GM18858 (cell line): ENCODE measurements at regions not wholly inside any gene's neighbourhood (a gene's known extent, or its start where the extent isn't known, plus 50 kb on each side); places are given as distances from the start of the nearest gene placed in this dataset.
"Not testable (repeated sequence)": the region's sequence is repeated elsewhere in the genome, so short reads cannot be mapped to it uniquely, and the experiment has no call there.

Experiments used
- ATAC-seq: cut with Tn5 transposase; IDR thresholded peaks from one replicate; pipeline ENCODE4 v1.9.1; 2021; ENCODE audit not compliant: unreplicated experiment

- no peak for ATAC-seq
Observed at GRCh38 chr1:165147799-165148198, 208.7 kb downstream of the LMX1A start.

- ATAC-seq = peak; percentile 58
Observed at GRCh38 chr1:165144757-165145397, 211.6 kb downstream of the LMX1A start.

DNA sequence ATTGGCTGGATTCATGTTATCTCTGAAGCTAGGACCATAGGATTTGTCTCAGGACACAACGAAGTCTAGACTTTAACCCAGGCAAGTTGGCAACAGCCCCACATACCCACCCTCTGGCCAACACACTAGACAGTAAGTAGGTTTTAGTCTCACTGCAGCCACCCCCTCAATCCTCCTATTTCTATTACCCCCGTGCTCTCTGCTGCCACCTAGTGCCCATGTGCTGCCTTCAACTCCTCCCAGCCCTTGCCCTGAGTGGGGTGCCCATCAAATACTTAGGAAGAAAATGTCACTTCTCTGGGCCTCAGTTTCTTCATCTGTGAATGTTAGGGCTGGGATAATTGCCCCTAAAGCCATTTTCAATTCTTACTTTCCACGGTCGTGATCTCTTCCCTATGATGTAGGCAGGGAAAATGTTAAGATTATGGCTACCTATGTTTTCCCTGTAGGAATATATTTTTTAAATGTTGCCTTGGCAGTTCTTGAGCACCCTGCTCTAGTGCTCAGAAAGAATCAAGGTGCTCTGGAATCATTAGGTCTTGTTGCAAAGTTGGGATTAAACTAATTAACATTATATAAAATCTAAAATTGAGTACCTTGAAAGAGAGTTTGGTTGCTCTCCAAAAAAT is 213.0 kb downstream of the LMX1A start:
- no peak for ATAC-seq

- ATAC-seq = no peak
Observed at GRCh38 chr1:165138960-165139359, 217.6 kb downstream of the LMX1A start.

GRCh38 chr1:165137551-165138316 is 218.8 kb downstream of the LMX1A start:
- no peak for ATAC-seq

GRCh38 chr1:165134431-165134830 is 222.1 kb downstream of the LMX1A start:
- ATAC-seq = no peak

- ATAC-seq = peak; percentile 49
Observed at GRCh38 chr1:165129568-165130164, 226.8 kb downstream of the LMX1A start.

DNA sequence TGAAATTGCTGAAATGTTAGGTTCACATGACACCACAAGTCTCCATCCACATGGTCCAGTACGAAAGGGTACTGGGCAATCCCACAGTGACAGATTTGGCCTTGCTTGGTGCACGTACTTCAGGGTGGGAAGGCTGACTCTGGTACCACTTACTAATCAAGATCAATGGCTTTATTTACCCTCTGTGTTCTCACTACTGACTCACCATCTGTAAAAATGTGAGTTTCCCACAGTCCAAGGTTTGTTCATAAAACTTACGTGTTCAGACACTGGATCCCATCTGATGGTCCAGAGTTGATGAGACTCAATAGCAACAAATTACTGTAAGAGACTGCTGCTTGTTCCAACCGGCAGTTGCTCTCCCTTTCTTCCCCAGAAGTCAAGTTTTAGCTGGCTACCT is 231.7 kb downstream of the LMX1A start:
- no peak for ATAC-seq

GRCh38 chr1:165119086-165119485 is 237.4 kb downstream of the LMX1A start:
- ATAC-seq = no peak

GRCh38 chr1:165117482-165117881 is 239.0 kb downstream of the LMX1A start:
- no peak for ATAC-seq

DNA sequence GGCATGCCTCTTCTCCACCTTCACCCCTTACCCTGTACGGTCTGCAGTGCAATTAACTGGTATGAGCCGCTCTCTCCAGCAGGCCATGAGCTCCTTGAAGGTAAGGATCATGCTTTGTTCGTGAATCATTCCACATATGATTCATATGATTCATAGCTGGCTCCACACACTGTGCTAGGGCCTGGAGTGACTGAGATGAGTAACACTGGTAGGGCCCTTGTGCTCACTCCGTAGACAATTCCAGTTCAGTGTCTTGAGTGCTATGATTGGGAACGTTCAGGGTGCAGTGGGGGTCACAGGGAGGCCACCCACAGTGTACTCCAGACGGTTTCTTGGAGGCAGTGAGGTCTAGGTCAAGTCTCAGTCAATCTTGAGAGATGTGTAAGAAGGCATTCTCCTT is 239.8 kb downstream of the LMX1A start:
- no peak for ATAC-seq

DNA sequence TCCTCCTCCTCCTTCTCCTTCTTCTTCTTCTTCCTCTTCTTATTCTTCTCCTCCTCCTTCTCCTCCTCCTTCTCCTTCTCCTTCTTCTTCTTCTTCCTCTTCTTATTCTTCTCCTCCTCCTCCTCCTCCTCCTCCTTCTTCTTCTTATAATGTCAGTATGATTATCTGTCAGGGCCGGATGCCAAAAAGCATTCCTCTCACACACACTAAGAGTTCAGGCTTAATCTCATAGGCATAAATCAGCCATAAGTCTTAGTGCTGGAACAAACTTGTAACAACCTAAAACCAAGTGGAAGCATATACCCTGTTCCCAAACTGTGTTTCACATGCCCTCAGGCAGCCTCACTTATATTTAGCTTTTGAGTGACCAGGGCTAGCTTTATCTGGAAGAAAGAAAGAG is 240.3 kb downstream of the LMX1A start:
- no peak for ATAC-seq

- no peak for ATAC-seq
Observed at GRCh38 chr1:165114889-165115285, 241.6 kb downstream of the LMX1A start.

- no peak for ATAC-seq
Observed at GRCh38 chr1:165114022-165114888, 242.3 kb downstream of the LMX1A start.

DNA sequence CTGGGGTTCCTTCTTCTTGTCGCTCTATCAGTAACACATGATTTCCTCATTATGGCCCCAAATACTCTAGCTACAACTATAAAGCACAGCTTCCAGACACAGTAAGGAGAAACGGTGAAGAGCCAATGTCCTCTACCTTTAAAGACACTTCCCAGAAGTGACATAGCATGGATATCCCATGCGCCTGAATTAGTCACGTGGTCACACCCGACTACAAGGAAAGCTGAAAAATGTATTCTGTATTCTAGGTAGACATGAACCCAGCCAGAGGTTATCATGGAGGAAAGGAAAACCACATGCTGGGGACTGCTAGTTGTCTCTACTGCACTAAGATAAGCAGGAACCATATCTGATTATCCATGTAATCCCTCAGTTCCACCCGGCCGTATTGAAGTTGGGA is 244.3 kb downstream of the LMX1A start:
- ATAC-seq = no peak

DNA sequence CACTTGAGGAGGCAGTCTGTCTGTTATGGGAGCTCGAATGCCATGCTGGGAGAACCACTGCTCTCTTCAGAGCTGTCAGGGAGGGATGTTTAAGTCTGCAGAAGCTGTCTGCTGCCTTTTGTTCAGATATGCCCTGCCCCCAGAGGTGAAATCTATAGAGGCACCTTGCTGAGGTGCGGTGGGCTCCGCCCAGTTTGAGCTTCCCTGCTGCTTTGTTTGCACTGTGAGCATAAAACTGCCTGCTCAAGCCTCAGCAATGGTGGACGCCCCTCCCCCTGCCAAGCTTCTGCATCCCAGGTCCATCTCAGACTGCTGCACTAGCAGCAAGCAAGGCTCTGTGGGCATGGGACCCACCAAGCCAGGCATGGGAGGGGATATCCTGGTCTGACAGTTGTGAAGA is 247.5 kb downstream of the LMX1A start:
- ATAC-seq = no peak

- not testable (repeated sequence) for ATAC-seq
Observed at GRCh38 chr1:165092542-165093162, 263.9 kb downstream of the LMX1A start.

- ATAC-seq = no peak
Observed at GRCh38 chr1:165080253-165080896, 276.1 kb downstream of the LMX1A start.

- no peak for ATAC-seq
Observed at GRCh38 chr1:165078391-165078790, 278.1 kb downstream of the LMX1A start.
